HEK293 (cell line): ENCODE measurements at regions not wholly inside any gene's neighbourhood (a gene's known extent, or its start where the extent isn't known, plus 50 kb on each side); places are given as distances from the start of the nearest gene placed in this dataset.

Source experiments
- SP2 ChIP-seq: fragments of 450-650 bp; formaldehyde crosslinking; IDR thresholded peaks from 2 replicates; pipeline ENCODE4 v1.5.1; 2016; ENCODE audit warnings: missing biosample characterization, missing genetic modification characterization
- ZNF501 ChIP-seq: fragments of 450-650 bp; formaldehyde crosslinking; IDR thresholded peaks from 2 replicates; pipeline ENCODE4 v1.5.1; 2016; ENCODE audit warnings: missing biosample characterization, missing genetic modification characterization

- no peak for TF ChIP-seq ZNF501 (tag by site-specific recombination)
- TF ChIP-seq SP2 = no peak
These were observed 158.9 kb upstream of the POT1 start for GRCh38 chr7:125088555-125088954.
